ENCODE measurements at regions not wholly inside any gene's neighbourhood (a gene's known extent, or its start where the extent isn't known, plus 50 kb on each side); places are given as distances from the start of the nearest gene placed in this dataset.
"Not testable (repeated sequence)": the region's sequence is repeated elsewhere in the genome, so short reads cannot be mapped to it uniquely, and the experiment has no call there.

DNA sequence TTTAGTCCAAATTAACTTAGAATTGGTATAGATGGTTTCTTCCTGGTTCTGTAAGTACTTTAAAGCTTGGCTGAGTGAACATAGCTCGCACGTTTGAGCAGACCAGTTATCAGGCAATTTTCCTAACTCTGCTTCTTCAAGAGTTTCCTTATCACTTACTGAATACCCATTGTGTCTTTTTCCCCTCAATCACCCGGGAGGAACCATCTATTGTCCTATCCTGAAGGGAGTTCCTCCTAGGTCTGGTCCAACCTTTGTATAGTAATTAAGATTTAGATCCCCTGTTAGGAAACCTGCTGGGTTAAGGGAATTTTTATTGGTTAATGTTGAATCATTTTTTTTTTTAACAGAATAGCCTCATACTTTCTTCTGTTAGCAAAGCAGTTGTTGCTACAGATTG is 1215.0 kb upstream of the ATXN8OS start:
- TF ChIP-seq, protein P1, sequence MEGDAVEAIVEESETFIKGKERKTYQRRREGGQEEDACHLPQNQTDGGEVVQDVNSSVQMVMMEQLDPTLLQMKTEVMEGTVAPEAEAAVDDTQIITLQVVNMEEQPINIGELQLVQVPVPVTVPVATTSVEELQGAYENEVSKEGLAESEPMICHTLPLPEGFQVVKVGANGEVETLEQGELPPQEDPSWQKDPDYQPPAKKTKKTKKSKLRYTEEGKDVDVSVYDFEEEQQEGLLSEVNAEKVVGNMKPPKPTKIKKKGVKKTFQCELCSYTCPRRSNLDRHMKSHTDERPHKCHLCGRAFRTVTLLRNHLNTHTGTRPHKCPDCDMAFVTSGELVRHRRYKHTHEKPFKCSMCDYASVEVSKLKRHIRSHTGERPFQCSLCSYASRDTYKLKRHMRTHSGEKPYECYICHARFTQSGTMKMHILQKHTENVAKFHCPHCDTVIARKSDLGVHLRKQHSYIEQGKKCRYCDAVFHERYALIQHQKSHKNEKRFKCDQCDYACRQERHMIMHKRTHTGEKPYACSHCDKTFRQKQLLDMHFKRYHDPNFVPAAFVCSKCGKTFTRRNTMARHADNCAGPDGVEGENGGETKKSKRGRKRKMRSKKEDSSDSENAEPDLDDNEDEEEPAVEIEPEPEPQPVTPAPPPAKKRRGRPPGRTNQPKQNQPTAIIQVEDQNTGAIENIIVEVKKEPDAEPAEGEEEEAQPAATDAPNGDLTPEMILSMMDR (IDR thresholded peaks at IDR 0.05; ENCODE audit: low read depth, low read length, missing input control) = not testable (repeated sequence)
- TF ChIP-seq RAD21 (IDR thresholded peaks at IDR 0.05); EGR1 (IDR thresholded peaks at IDR 0.05; ENCODE audit: low read depth in 2 of 2); ATF3 (IDR thresholded peaks at IDR 0.05): not testable (repeated sequence)
